Osteoblast (primary cell): ENCODE measurements at regions not wholly inside any gene's neighbourhood (a gene's known extent, or its start where the extent isn't known, plus 50 kb on each side); places are given as distances from the start of the nearest gene placed in this dataset. TPM values are rescaled to one million over a fixed set of nuclear protein-coding genes. Genes with fewer than 3 reads are reported as not detected.

Experiments used
- DNase-seq: peaks from one replicate; pipeline ENCODE4 v3.0.0; 2011; ENCODE audit warnings: low spot score, mixed read lengths; ENCODE audit not compliant: insufficient read length; ENCODE audit errors: missing footprints
- H2AFZ ChIP-seq: 2 replicates; pipeline ENCODE4 v1.6.0; 2011; ENCODE audit warnings: mild to moderate bottlenecking, low read length
- H3K27ac ChIP-seq: 2 replicates; pipeline ENCODE4 v1.5.1; 2011; ENCODE audit warnings: mild to moderate bottlenecking, low read depth, low read length, moderate library complexity
- H3K27me3 ChIP-seq: 2 replicates; pipeline ENCODE4 v1.6.0; 2012; ENCODE audit warnings: mild to moderate bottlenecking, control low read depth, inconsistent platforms, low read length, moderate library complexity; ENCODE audit not compliant: insufficient read depth
- H3K36me3 ChIP-seq: 2 replicates; pipeline ENCODE4 v1.5.1; 2011; ENCODE audit warnings: mild to moderate bottlenecking, low read length, control low read depth, moderate library complexity; ENCODE audit not compliant: insufficient read depth
- H3K4me1 ChIP-seq: 2 replicates; pipeline ENCODE4 v1.5.1; 2011; ENCODE audit warnings: mild to moderate bottlenecking, low read length, control low read depth, moderate library complexity; ENCODE audit not compliant: insufficient read depth
- H3K4me2 ChIP-seq: 2 replicates; pipeline ENCODE4 v1.6.0; 2011; ENCODE audit warnings: mild to moderate bottlenecking, low read length; ENCODE audit not compliant: insufficient read depth
- H3K4me3 ChIP-seq: fragments of 200-600 bp; sonication (generic); 3 replicates; pipeline ENCODE4 v1.5.1; 2012; ENCODE audit warnings: mild to moderate bottlenecking, low read length, inconsistent platforms; ENCODE audit not compliant: insufficient read depth
- H3K79me2 ChIP-seq: 2 replicates; pipeline ENCODE4 v1.6.0; 2012; ENCODE audit warnings: mild to moderate bottlenecking, low read length, control low read depth, inconsistent platforms; ENCODE audit not compliant: insufficient read depth
- H3K9me3 ChIP-seq: 2 replicates; pipeline ENCODE4 v1.5.1; 2011; ENCODE audit warnings: low read depth, low read length, control low read depth
- H4K20me1 ChIP-seq: 2 replicates; pipeline ENCODE4 v1.6.0; 2012; ENCODE audit warnings: mild to moderate bottlenecking, low read length, control low read depth; ENCODE audit not compliant: insufficient read depth
- CTCF ChIP-seq: IDR thresholded peaks from 2 replicates; pipeline ENCODE4 v1.5.1; 2011; ENCODE audit warnings: mild to moderate bottlenecking, low read depth, low read length, moderate library complexity; ENCODE audit errors: extremely low read depth
- small RNA-seq: library from RNA; depleted of rRNA; stranded (forward); fragments of <200 nt; gene quantifications from one replicate; pipeline ENCODE3, GENCODE V24; 2012

- Histone ChIP-seq H3K4me1 (no peaks in the 10 kb centered on the region), H3K9me3 (no peaks in the 10 kb centered on the region), H4K20me1 (no peaks in the 10 kb centered on the region), H3K4me2 (no peak overlapping the region), H2AFZ (no peak overlapping the region), H3K27me3 (no peaks in the 10 kb centered on the region), H3K4me3 (no peak overlapping the region), H3K36me3 (no peaks in the 10 kb centered on the region), H3K27ac (no peak overlapping the region), H3K79me2 (no peaks in the 10 kb centered on the region)
- no peak for TF ChIP-seq CTCF
- no peak for DNase-seq
These were observed 59.1 kb upstream of the RRP15 start for GRCh38 chr1:218226005-218226404.

Small RNAs in the stretch of these regions (small RNA-seq; reads per million reads assigned to genes)
- gene RNU1-141P: not detected
